OCI-LY1 (cell line): ENCODE measurements at regions not wholly inside any gene's neighbourhood (a gene's known extent, or its start where the extent isn't known, plus 50 kb on each side); places are given as distances from the start of the nearest gene placed in this dataset.

ENCODE experiments used
- CTCF ChIP-seq: fragments of 200-600 bp; sonication (generic), shearing (Covaris generic); IDR thresholded peaks from 2 replicates; pipeline ENCODE4 v1.5.1; 2017; ENCODE audit warnings: mild to moderate bottlenecking, antibody characterized with exemption, low read length, moderate library complexity, mixed read lengths
- EZH2 ChIP-seq: fragments of 200-600 bp; sonication (generic), shearing (Covaris generic); IDR thresholded peaks from 2 replicates; pipeline ENCODE4 v1.8.0; 2017; ENCODE audit warnings: borderline replicate concordance, mixed run types, mild to moderate bottlenecking, antibody characterized with exemption, low read length, moderate library complexity, mixed read lengths

DNA sequence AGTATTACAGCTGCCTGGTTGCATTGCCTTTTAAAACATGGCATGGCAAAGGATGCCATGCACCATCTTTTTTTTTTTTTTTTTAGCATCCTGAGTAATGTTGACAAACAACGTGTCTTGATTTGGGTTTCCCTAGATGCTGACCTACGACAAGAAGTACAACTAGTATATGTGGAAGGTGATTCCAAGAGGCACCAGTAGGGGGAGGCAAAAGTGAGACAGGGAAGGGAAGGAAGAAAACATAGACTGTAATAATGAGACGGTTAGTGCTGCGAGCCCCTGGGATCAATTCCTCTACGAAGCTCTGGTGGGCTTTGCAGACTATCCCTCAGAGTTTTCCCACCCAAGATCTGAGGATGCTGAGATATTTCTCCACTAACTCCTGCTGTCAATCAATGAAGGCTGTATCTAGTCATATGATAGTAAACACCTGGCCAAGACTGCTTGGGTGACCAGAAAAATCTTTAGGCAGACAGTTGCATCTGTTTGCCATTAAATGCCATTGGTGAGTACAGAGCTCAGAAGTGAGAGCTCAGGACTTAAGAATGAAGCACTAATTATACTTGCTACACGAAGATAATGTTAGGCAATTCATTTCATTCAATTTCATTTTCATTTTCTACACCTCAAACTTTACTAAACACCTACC lies 458.6 kb upstream of the GOT2 start:
- TF ChIP-seq CTCF (peak; percentile 49), EZH2 (no peak)
